Breast epithelium (tissue), 3 donors: ENCODE measurements at regions not wholly inside any gene's neighbourhood (a gene's known extent, or its start where the extent isn't known, plus 50 kb on each side); places are given as distances from the start of the nearest gene placed in this dataset.

ENCODE experiments used
- POLR2A ChIP-seq: fragments of 450-650 bp; IDR thresholded peaks from one replicate; pipeline ENCODE4 v1.6.1; 2016; ENCODE audit warnings: antibody characterized with exemption, mild to moderate bottlenecking, moderate library complexity
- POLR2AphosphoS5 ChIP-seq, 3 donors: sonication (generic); formaldehyde crosslinking; IDR thresholded peaks; one replicate each; pipeline ENCODE4 v1.6.1; 2017; ENCODE audit warnings: antibody characterized with exemption in 3 of 3
- TF ChIP-seq, protein P1 (sequence below), 3 donors: fragments of 450-650 bp; IDR thresholded peaks; one replicate each; pipeline ENCODE4 v1.5.1; 2016 to 2017; ENCODE audit warnings: antibody characterized with exemption in 3 of 3, mild to moderate bottlenecking in 3 of 3, moderate library complexity in 3 of 3

DNA sequence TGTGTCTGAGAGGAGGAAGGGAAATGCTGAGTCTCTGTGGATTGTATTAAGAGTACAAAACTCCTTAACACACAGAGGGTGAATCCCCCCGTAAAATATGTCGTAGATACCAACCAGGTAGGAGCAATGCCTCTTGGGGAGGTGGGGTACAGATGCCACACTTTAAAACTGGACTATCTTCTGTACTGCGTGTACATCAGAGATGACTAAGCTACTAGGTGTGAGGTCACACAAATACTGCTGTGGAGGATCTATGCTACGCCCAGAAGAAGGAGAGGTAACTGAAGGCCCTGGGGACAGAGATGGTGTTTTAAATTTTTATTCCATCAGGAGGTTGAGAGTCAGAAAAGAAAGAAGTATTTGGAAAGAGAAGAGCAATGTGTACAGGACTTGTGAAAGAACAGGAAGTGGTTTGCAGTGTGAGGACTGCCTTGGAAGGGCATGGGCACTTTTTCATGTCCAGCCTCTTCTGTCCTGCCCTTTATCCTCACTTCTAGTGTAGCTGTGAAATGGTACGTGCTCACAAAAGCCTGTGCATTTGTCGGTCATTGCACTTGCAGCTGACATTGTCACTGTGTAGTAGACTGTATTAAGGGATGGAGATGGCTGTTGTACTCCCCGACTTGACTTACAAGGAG lies 287.8 kb upstream of the CHRM3 start:
- TF ChIP-seq, protein P1, sequence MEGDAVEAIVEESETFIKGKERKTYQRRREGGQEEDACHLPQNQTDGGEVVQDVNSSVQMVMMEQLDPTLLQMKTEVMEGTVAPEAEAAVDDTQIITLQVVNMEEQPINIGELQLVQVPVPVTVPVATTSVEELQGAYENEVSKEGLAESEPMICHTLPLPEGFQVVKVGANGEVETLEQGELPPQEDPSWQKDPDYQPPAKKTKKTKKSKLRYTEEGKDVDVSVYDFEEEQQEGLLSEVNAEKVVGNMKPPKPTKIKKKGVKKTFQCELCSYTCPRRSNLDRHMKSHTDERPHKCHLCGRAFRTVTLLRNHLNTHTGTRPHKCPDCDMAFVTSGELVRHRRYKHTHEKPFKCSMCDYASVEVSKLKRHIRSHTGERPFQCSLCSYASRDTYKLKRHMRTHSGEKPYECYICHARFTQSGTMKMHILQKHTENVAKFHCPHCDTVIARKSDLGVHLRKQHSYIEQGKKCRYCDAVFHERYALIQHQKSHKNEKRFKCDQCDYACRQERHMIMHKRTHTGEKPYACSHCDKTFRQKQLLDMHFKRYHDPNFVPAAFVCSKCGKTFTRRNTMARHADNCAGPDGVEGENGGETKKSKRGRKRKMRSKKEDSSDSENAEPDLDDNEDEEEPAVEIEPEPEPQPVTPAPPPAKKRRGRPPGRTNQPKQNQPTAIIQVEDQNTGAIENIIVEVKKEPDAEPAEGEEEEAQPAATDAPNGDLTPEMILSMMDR (IDR thresholded peaks at IDR 0.05): no peak
- TF ChIP-seq POLR2AphosphoS5 (IDR thresholded peaks at IDR 0.05) (no peak), POLR2A (no peak)
